GM18873 (cell line): ENCODE measurements at regions not wholly inside any gene's neighbourhood (a gene's known extent, or its start where the extent isn't known, plus 50 kb on each side); places are given as distances from the start of the nearest gene placed in this dataset.

Experiments used
- ATAC-seq: cut with Tn5 transposase; IDR thresholded peaks from one replicate; pipeline ENCODE4 v1.9.1; 2021; ENCODE audit warnings: mild to moderate bottlenecking, moderate library complexity, moderate number of reproducible peaks; ENCODE audit not compliant: unreplicated experiment, low FRiP score

DNA sequence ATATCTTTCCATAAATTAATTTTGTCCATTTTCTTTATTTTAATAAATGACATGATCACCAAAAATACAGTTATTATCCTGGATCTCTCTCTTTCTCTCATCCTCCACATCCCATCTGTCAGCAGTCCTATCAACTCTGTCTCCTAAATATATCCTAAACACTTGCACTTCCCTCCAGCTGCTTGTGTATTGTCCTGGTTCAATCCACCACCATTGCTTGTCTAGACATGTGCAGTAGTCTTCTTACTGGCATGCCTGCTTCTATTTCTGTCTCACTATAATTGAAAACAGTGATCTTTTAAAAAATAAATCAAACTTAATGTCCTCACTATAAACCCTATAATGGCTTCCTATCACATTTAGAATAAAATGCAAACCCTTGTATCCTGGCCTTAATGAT is 2168.6 kb upstream of the PIK3C3 start:
- no peak for ATAC-seq

DNA sequence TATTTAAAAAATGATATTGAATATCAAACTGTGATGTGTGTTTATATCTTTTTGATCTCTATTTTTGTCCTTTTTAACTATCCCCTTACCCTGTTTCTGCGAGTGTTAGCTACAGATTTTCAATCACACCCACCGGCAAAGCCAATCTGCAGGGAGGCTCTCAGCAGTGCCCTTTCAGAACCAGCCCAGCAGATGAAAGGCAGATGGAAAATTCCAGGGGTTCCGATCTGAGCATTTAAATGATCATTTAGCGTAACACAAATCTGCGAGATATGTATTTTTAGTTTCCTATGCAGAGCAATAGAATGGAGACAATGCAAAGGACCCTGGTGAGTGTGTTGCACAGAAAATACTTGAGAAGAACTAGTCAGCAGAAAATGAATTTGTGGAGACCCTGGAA is 2170.5 kb upstream of the PIK3C3 start:
- ATAC-seq = no peak

DNA sequence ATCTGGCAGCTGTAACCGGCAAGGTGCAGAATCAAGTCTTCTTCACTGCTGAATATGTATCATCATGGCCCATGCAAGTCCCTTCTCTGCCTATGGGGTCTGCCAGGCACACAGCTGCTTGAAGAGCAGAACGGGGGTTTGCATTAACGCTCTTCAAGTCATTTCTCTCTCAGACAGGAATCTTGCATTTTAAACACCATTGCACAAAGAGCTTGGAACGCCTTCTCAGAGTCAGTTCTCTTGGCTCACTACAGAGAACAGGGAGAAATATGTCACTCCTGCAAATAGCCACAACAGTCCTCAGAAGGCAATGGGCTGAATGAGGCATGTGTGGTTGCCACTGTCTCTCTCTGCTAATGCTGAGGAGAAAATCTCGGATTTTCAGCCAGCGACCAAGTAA is 2173.5 kb upstream of the PIK3C3 start:
- no peak for ATAC-seq

DNA sequence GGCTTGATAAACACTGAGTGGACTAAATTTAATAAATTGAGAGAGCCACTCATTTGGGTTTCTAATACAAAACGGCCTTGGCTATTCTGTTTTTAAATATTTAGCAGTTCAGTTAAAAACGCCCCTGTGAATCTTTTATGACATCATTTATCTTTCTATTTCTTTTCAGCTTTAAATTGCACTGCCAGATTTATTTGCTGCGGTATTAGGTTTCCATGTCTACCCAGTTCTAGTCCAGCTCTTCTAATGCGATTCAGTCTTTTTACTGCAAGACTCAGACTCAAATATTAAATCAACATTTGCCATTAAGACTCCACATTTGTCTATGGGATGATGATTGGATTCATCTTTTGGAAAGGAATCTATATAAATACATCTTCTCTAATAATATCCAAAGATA is 2174.3 kb upstream of the PIK3C3 start:
- no peak for ATAC-seq

DNA sequence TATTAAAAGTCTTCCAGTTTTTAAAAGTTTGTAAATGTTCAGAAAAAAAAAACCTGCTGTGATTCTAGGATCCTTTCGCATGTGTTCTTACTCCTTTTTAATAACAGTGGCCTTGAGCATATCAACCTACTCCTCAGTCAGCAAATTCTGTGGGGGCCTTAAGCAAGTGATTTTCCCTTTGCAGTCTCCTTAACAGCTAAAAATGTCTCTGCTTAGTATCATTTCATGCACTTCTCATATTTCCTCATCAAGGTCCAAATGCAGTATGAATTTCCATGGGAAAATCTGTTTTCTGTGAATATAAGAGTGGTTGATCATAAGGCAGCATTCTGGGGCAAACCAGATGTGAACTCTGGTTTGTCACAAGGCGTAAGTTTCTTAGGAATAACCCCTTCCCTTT is 2175.1 kb upstream of the PIK3C3 start:
- no peak for ATAC-seq

DNA sequence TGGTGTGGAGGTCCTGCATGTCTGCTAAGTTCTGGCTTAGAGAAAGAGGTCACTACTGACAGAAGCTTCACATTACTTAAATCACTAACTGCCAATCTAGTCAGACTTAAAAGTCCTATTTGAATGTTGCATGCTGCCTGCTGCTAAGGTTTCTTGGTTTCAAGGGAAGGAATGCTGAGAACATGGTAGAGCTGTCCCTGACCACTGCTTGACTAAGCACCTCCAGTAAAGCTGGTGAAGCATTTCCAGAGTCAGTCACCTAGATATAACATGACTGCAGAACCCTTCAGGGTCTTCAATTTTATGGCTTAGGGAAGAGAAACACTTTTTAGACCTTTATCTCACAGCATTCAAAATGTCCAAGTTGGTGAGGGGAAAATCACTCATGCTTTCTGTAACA is 2178.3 kb upstream of the PIK3C3 start:
- no peak for ATAC-seq

DNA sequence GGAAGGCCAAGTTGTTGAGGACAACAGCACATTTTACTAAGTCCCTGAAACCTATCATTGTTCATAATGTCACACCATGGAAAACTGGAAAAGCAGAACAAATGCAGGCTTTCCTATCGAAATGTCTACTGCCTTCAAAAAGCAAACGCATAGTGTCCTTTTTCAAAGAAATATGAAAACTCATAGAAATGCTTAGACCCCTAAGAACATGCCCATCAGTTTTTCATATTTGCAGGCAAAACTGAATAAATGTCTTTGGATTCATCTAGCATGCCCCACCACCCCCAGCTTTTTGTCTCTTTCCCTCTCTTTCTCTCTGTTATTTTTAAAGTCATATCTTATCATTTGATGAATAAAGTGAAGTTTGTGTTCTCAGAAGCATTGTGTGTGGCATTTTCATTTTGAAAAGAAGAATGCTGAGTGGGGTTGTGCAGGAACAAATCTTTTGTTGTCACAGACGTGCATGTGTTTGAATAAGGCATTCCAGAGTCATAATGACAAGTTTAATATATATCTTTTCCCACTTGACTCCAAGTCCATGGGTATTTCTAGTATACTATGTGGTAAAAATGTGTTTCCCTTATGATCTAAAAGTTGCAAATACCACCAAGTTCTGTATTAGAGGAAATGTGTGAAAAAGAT is 2180.0 kb upstream of the PIK3C3 start:
- ATAC-seq = no peak

DNA sequence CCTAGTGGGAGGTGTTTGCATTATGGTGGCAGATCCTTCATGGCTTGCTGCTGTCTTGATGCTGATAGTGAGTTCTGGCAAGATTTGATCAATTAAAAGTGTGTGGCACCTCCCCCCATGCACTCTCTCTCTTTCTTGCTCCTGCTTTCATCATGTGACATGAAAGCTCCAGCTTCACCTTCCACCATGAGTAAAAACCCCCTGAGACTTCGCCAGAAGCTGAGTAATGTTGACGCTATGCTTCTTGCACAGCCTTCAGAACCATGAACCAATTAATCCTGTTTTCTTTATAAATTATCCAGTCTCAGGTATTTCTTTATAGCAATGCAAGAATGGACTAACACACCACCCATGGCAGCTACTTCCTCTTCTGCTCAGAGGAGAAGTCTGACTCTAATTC is 2181.4 kb upstream of the PIK3C3 start:
- ATAC-seq = no peak

DNA sequence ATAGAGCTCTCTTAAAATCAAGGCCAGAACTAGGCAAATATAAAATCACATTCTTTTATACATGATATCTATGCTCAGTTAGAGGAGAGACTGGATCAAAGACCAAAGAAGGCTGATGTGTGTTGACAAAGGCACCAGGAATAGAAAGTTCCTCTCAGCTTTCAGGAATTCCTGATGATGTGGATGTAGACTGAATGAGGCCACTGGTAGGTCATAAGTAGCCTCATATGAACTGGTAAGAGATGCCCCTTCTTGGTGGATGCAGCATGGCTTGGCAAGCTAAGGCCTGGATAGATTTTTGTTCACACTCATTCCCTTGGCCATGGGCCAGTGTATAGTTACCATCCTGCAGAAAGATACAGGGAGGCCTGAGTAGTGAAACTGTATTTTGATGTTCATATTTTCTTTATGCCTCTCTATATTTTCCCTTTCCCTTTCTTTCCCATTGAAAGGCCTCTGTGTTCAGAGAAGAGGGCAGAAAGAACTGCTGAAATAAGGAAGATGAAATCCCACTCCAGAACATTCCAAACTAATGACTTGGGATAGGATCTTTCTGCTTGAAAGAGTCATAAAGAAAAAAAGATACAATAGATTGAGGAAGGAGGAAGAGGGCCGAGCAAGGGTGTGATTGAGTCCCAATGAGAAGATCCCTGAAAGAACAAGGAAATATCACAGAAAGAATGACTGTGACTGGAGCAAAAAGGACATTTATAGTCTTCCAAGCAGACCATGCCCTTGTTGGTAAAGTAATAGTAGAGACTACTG is 2182.7 kb upstream of the PIK3C3 start:
- no peak for ATAC-seq

DNA sequence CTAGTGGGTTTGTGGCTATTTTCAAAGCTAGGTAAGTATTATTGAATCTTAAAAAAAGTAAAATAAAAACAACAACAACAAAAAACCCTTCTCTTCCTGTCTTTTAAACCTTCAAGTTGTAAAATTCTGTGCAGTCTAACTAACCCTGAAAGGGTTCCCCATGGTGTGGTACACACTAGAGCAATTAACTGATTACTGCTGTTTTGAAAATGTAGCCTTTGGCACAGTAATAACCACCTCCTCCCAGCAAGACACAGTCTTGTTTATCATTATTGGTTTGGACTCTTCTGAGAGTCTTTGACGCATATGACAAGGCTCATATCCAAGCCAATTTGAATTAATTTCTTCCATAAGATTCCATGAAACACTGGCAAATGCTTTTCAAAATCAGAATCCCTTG is 2184.6 kb upstream of the PIK3C3 start:
- no peak for ATAC-seq

DNA sequence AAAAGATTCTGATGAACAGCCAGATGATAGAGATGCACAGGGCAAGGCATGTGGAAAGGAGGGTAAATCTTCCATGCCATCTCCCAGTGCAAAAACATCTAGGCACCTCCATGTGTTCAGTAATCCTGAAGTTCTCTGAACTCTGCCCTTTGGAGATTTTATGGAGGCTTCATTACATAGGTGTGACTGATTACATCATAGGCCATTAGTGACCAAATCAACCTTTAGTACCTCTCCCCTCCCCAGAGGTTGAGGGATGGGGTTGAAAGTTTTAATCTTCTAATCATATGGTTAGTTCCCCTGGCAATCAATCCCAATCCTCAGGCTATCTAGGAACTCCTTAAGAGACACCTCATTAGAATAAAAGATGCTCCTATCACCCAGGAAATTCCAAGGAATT is 2190.2 kb upstream of the PIK3C3 start:
- no peak for ATAC-seq

DNA sequence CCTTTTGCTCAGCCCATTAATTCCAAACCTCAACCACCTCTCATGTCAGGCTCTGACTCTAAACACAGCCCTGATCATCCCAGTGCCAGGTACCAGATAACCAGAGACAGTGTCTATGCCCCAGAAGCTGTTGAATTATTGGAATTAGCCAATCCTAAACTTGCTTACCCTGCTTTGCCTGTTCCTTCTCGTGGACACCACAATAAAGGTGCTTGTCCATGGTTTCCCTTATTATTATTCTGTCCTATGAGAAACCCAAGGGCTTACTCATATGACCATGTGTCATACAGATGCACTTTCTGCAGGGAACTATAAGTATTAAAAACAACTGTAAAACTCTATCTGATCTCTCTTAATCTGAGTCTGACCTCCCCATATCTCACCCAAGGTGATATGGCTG is 2193.8 kb upstream of the PIK3C3 start:
- ATAC-seq = no peak

DNA sequence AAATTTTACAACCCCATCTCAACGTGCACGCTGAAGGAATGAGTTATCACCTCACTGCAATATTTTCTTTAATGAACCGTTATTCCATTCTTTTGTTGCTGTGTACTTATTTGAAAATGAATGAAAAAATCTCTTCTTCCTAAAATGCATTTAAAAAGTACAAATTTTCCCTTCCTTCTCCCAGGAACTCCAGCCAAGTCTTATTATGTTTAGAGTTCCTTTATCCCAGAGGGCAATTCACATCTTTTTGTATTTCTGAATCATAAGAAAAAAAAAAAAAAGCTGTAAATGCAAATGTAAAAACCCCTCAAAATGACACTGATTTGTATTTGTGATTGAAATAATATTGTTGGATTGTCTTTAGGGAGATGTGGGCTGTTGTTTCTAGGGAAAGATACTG is 2194.3 kb upstream of the CELF4 start:
- no peak for ATAC-seq

DNA sequence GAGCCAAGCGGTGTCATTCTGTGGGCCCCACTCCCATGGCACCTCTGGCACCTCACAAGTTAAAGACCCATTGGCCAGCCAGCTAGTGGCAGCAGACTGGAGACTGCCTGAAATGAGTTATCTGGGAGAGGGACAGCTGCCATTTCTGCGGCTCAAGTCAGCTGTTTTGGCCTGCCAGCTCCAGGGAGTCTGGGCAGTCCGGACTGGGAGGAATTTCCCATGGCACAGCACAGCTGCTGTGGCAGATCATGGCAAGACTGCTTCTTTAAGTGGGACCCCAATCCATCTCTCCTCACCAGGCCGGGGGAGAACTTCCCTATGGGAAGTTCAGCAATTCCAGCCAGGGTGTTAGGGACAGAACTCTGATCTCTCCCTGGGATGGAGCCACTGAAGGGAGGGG is 2187.6 kb upstream of the CELF4 start:
- ATAC-seq = no peak

DNA sequence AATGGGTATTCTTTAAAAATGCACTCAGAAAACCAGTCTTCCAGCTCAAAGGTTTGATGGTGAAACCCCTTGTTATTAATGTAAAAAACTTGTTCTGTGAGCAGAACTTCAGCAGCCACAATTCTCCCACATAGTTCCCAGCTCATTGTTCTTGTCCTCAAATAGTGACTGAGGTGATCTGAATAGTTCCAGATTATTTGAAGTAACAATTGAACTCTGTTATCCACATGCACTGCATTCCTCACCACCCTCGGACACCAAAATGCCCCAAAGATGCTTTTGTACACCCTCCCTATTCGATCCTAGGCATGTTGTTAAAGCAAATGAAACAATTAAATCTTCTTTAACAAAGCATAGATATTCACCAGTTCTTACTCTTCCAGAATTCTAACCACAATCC is 2186.8 kb upstream of the CELF4 start:
- ATAC-seq = no peak

DNA sequence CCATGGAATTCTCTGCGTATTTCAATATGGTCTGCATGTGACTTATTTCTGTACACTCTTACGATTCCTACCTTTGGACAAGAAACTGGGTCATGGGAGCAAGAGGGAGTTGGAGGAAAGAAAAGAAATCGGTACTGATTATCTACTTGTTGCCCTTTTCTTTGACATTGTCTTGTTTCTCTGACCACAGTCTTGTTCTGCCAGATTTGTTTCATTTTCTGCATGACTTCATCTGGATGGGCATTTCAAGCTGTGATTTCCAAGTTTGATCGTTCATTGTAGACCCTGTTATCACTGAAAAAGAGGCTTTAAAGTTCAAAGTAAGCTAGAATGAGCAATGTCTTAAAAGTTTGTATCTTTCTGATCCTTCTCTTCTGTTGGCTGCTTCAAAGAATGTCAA is 2186.3 kb upstream of the CELF4 start:
- no peak for ATAC-seq

DNA sequence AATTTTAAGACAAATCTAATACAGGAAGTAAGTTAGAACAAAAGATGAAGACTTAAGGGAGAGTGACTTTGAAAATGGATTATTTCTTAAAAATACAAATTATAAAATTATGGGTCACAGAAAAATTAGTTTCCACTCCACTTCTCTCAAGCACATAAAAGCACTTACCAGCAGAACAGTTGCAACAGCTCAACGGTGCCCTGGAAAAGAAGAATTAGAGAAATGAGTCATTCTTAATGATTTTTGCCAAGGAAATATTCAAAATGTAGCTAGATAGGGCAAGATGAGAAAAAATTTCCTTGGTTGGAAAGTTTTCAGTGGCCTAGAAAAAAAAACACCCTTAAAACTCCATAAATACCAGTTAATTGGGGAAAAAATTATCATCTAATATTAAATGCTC is 2185.6 kb upstream of the CELF4 start:
- ATAC-seq = no peak

DNA sequence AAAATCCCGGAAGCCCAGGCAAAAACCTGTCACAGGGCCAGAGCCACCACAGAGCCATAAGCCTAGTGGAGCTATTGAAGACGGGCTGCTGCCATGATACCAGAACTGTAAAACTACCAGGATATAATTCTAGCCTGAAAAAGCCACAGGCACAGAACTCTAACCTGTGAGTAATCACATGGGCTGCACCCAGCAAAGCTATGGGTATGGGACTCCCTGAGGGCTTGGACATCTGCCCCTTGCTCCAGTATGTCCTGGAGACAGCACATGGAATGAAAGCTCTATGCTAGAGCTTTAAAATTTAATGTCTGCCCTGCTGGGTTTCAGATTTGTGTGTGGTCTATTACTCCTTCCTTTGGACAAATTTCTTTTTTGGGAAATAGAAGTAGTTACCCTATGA is 2183.6 kb upstream of the CELF4 start:
- no peak for ATAC-seq

DNA sequence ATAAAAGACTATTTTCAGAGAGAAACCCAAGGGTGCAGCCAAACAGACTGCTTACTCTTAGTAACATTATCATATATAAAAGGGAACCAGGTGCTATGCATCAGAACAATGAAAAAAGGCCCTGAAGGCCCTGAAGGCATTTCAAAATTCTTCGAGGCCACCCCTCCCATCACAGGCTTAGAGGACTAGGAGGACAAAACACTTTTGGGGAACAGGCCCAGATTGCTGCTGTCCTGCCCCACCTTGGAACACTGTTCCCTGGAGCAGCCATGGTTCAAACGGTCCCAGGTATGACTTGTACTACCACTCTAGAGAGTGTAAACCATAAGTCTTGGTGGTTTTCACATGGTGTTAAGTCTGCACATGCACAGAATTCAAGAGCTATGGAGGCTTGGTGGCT is 2183.1 kb upstream of the CELF4 start:
- ATAC-seq = no peak

DNA sequence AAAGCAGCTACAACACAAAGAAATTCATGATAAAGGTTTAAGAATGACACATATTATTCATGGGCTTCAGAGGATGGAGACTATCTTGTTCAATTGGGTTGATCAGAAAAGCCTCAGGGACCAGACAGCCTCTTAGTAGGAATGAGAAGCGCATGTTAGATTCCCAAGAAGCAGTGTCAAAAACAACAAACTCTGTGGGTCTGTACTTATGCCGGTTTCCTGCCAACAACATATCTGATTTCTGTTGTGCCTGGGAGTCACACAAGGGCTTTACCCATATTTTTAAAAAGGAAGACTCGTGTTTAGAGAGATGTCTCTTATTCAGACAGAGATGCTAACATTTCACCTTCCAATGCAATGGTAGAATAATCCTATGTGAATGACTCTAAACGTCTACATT is 2180.6 kb upstream of the CELF4 start:
- no peak for ATAC-seq

DNA sequence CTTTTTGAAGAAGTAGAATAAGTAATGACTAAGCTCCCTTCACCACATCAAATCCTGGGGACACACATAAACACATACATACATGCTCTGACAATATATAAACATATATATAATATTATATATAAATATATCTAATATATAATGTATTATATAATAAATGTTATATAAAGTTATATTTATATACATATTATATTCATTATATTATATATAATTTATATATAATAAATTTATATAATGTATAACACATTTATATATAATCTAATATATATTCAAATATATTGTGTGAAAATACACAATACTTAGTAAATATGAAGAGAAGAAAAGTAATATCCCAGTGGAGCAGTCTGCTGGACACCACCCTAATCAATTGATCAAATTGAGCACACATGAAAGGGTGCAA is 2177.9 kb upstream of the CELF4 start:
- no peak for ATAC-seq

DNA sequence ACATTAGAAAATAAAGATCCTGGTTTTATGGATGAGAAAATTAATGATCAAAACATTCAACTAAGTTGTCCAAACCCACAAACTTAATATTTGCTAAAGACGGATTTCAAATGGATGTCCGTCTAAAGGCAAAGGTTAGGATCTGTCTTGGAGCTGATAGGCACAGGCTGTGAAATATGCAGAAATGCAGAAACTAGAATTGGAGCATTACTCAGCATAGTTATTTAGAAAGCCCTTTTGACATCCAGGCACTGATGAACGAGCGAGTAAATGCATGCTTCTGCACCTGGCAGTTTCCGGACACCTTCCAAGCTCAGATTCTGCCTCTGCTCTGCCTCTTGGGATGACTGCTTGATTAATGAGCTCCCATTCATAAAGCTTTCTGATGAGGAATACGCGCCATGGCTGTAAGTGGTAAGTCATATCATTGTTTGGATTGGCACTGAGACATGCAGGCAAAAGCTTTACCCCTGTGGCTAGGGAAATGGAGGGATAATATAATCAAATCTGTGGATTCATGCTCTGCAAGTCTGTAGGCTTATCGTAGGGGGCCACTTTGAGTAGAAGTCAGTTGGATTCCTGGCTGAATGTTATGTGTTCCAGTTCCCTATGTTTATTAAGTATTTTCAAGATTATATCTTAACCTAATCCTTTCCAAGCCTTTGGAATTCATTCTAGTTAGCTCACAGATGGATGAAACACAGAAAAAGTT is 2176.3 kb upstream of the CELF4 start:
- no peak for ATAC-seq
